Peyer's patch (tissue), 4 donors: ENCODE measurements at regions not wholly inside any gene's neighbourhood (a gene's known extent, or its start where the extent isn't known, plus 50 kb on each side); places are given as distances from the start of the nearest gene placed in this dataset.

Experiments
- DNase-seq, 3 donors: peaks; one replicate each; pipeline ENCODE4 v3.0.0-alpha.2; 2017 to 2019
- H3K27ac ChIP-seq, 4 donors: fragments of 200-600 bp; sonication (generic); one replicate each; pipeline ENCODE4 v1.5.1; 2016 to 2019
- H3K27me3 ChIP-seq, 2 donors: fragments of 200-600 bp; sonication (generic); one replicate each; pipeline ENCODE4 v1.5.1; 2019
- H3K36me3 ChIP-seq, 3 donors: fragments of 200-600 bp; sonication (generic); one replicate each; pipeline ENCODE4 v1.5.1; 2016 to 2019
- H3K4me1 ChIP-seq, 4 donors: fragments of 200-600 bp; sonication (generic); one replicate each; pipeline ENCODE4 v1.5.1; 2016 to 2019
- H3K4me3 ChIP-seq, 4 donors: fragments of 200-600 bp; sonication (generic); 1 replicate in 3 of 4; 2 replicates in 1 of 4; pipeline ENCODE4 v1.5.1; 2016 to 2019; ENCODE audit warnings: mild to moderate bottlenecking in 1 of 4
- H3K9me3 ChIP-seq, 4 donors: fragments of 200-600 bp; sonication (generic); one replicate each; pipeline ENCODE4 v1.5.1; 2016 to 2019; ENCODE audit warnings: mild to moderate bottlenecking in 1 of 4
- POLR2A ChIP-seq, 2 donors: fragments of 450-650 bp; IDR thresholded peaks; one replicate each; pipeline ENCODE4 v1.5.1; 2017; ENCODE audit warnings: antibody characterized with exemption in 2 of 2, mild to moderate bottlenecking in 2 of 2, moderate library complexity in 2 of 2
- TF ChIP-seq, protein P1 (sequence below), 6 experiments: fragments of 450-650 bp in 4 of 6; fragments of 200-600 bp in 2 of 6; sonication (generic) in 1 of 6; IDR thresholded peaks; one replicate each; pipeline ENCODE4 v1.5.1; 2017 to 2019; ENCODE audit warnings: antibody characterized with exemption in 6 of 6, mild to moderate bottlenecking in 3 of 6, moderate library complexity in 1 of 6

GRCh38 chr5:90109285-90109684 is 300.3 kb downstream of the CETN3 start:
- TF ChIP-seq POLR2A (IDR thresholded peaks at IDR 0.05): no peak
- TF ChIP-seq, protein P1, sequence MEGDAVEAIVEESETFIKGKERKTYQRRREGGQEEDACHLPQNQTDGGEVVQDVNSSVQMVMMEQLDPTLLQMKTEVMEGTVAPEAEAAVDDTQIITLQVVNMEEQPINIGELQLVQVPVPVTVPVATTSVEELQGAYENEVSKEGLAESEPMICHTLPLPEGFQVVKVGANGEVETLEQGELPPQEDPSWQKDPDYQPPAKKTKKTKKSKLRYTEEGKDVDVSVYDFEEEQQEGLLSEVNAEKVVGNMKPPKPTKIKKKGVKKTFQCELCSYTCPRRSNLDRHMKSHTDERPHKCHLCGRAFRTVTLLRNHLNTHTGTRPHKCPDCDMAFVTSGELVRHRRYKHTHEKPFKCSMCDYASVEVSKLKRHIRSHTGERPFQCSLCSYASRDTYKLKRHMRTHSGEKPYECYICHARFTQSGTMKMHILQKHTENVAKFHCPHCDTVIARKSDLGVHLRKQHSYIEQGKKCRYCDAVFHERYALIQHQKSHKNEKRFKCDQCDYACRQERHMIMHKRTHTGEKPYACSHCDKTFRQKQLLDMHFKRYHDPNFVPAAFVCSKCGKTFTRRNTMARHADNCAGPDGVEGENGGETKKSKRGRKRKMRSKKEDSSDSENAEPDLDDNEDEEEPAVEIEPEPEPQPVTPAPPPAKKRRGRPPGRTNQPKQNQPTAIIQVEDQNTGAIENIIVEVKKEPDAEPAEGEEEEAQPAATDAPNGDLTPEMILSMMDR (IDR thresholded peaks at IDR 0.05): no peak
- Histone ChIP-seq H3K36me3 (no peaks in the 10 kb centered on the region), H3K9me3 (no peaks in the 10 kb centered on the region), H3K4me3 (no peak overlapping the region), H3K27ac (no peak overlapping the region), H3K27me3 (no peaks in the 10 kb centered on the region), H3K4me1 (no peaks in the 10 kb centered on the region)
- DNase-seq: no peak

GRCh38 chr5:90099099-90099498 is 310.5 kb downstream of the CETN3 start:
- Histone ChIP-seq H3K36me3 (no peaks in the 10 kb centered on the region), H3K4me1 (no peaks in the 10 kb centered on the region), H3K27me3 (no peaks in the 10 kb centered on the region), H3K4me3 (no peak overlapping the region), H3K9me3 (no peaks in the 10 kb centered on the region), H3K27ac (no peak overlapping the region)
- TF ChIP-seq POLR2A (IDR thresholded peaks at IDR 0.05): no peak
- TF ChIP-seq, protein P1 (IDR thresholded peaks at IDR 0.05): no peak
- no peak for DNase-seq

DNA sequence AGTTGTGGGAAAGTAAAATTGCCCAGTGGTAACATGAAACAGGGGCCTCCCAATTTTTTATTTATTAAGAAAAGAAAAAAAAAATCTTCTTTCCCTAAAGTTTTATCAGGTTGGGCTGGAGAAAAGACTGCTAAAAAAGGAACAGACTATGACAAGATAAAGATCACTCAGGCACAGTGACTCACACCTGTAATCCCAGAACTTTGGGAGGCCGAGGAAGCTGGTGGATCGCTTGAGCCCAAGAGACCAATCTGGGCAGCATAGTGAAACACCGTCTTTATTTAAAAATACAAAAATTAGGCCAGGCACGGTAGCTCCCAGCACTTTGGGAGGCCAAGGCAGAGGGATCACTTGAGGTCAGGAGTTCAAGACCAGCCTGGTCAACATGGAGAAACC is 312.5 kb downstream of the CETN3 start:
- Histone ChIP-seq H3K36me3 (no peaks in the 10 kb centered on the region), H3K4me3 (no peak overlapping the region), H3K27ac (no peak overlapping the region), H3K27me3 (no peaks in the 10 kb centered on the region), H3K9me3 (no peaks in the 10 kb centered on the region), H3K4me1 (no peaks in the 10 kb centered on the region)
- no peak for DNase-seq
- TF ChIP-seq, protein P1 (IDR thresholded peaks at IDR 0.05): no peak
- no peak for TF ChIP-seq POLR2A (IDR thresholded peaks at IDR 0.05)

GRCh38 chr5:90096415-90097081 is 313.0 kb downstream of the CETN3 start:
- no peaks in the 10 kb centered on the region for H3K4me1 ChIP-seq
- no peak overlapping the region for H3K27ac ChIP-seq
- H3K36me3 ChIP-seq: no peaks in the 10 kb centered on the region
- no peaks in the 10 kb centered on the region for H3K27me3 ChIP-seq
- no peak for DNase-seq
- H3K4me3 ChIP-seq: no peak overlapping the region
- H3K9me3 ChIP-seq: no peaks in the 10 kb centered on the region
- TF ChIP-seq, protein P1 (IDR thresholded peaks at IDR 0.05): no peak
- TF ChIP-seq POLR2A (IDR thresholded peaks at IDR 0.05): no peak

- no peak overlapping the region for H3K4me3 ChIP-seq
- no peaks in the 10 kb centered on the region for H3K9me3 ChIP-seq
- TF ChIP-seq, protein P1 (IDR thresholded peaks at IDR 0.05): no peak
- TF ChIP-seq POLR2A (IDR thresholded peaks at IDR 0.05): no peak
- no peaks in the 10 kb centered on the region for H3K27me3 ChIP-seq
- H3K4me1 ChIP-seq: no peaks in the 10 kb centered on the region
- DNase-seq: no peak
- no peaks in the 10 kb centered on the region for H3K36me3 ChIP-seq
- no peak overlapping the region for H3K27ac ChIP-seq
Measured at GRCh38 chr5:90095292-90096060, 314.1 kb downstream of the CETN3 start.
